HCT116 (cell line): ENCODE measurements at regions not wholly inside any gene's neighbourhood (a gene's known extent, or its start where the extent isn't known, plus 50 kb on each side); places are given as distances from the start of the nearest gene placed in this dataset.

ENCODE experiments used
- ELF1 ChIP-seq: IDR thresholded peaks from 2 replicates; pipeline ENCODE4 v1.6.1; 2012; ENCODE audit warnings: low read depth, borderline replicate concordance
- EZH2 ChIP-seq: fragments of 200-600 bp; sonication (generic); IDR thresholded peaks from 2 replicates; pipeline ENCODE4 v1.6.1; 2017; ENCODE audit warnings: antibody characterized with exemption, mixed run types
- EZH2phosphoT487 ChIP-seq: fragments of 200-600 bp; IDR thresholded peaks from 2 replicates; pipeline ENCODE4 v1.6.1; 2018; ENCODE audit warnings: antibody characterized with exemption, borderline replicate concordance
- POLR2A ChIP-seq: IDR thresholded peaks from 2 replicates; pipeline ENCODE4 v1.7.0; 2011; ENCODE audit warnings: borderline replicate concordance; ENCODE audit not compliant: insufficient read depth, insufficient read length; ENCODE audit errors: extremely low read depth
- POLR2AphosphoS5 ChIP-seq: IDR thresholded peaks from 2 replicates; pipeline ENCODE4 v1.6.1; 2011; ENCODE audit warnings: mild to moderate bottlenecking, low read depth, low read length, moderate library complexity
- SP1 ChIP-seq: IDR thresholded peaks from 2 replicates; pipeline ENCODE4 v1.6.1; 2012; ENCODE audit warnings: low read depth
- ZNF274 ChIP-seq: fragments of 200-500 bp; sonication (Bioruptor generic); IDR thresholded peaks from 2 replicates; pipeline ENCODE4 v1.6.1; 2014; ENCODE audit warnings: mild to moderate bottlenecking, low read depth, low read length, inconsistent platforms
- TF ChIP-seq, protein P1 (sequence below), 3 experiments: fragments of 200-600 bp in 1 of 3; sonication (generic) in 1 of 3; IDR thresholded peaks in 2 of 3; conservative IDR thresholded peaks in 1 of 3; 2 replicates each; pipeline ENCODE4 v1.5.1; 2012 to 2017; ENCODE audit warnings: low read depth in 2 of 3, low read length in 2 of 3, antibody characterized with exemption in 1 of 3, borderline replicate concordance in 1 of 3, control low read depth in 1 of 3, mild to moderate bottlenecking in 1 of 3, mixed read lengths in 1 of 3, mixed run types in 1 of 3, moderate library complexity in 1 of 3; ENCODE audit not compliant: insufficient read depth in 1 of 3
- TF ChIP-seq, protein P2 (sequence below): IDR thresholded peaks from 2 replicates; pipeline ENCODE4 v1.6.1; 2012
- TF ChIP-seq, protein P3 (sequence below): IDR thresholded peaks from 2 replicates; pipeline ENCODE4 v1.6.1; 2012; ENCODE audit warnings: low read depth

DNA sequence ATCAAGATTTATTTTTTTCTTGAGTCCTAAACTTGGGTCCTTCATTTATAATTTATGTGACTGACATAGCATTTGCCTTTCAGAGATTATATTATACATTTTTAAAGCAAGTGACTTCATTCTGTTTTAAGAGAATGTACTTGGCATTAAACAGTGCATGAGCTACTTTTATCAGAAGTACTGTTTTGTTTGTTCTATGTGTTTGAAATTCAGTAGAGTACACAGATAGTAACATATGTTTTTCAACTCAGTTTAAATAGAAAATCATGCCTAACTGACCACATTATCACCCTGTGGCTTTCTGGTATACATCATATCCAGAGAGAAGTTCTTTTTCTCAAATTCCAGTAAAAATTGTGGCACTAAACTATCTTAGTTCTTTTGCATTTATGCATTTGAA is 335.3 kb upstream of the CDH18 start:
- TF ChIP-seq POLR2A (no peak), ELF1 (no peak), ZNF274 (no peak), SP1 (no peak), EZH2phosphoT487 (no peak), POLR2AphosphoS5 (no peak), EZH2 (no peak)
- TF ChIP-seq, protein P1, sequence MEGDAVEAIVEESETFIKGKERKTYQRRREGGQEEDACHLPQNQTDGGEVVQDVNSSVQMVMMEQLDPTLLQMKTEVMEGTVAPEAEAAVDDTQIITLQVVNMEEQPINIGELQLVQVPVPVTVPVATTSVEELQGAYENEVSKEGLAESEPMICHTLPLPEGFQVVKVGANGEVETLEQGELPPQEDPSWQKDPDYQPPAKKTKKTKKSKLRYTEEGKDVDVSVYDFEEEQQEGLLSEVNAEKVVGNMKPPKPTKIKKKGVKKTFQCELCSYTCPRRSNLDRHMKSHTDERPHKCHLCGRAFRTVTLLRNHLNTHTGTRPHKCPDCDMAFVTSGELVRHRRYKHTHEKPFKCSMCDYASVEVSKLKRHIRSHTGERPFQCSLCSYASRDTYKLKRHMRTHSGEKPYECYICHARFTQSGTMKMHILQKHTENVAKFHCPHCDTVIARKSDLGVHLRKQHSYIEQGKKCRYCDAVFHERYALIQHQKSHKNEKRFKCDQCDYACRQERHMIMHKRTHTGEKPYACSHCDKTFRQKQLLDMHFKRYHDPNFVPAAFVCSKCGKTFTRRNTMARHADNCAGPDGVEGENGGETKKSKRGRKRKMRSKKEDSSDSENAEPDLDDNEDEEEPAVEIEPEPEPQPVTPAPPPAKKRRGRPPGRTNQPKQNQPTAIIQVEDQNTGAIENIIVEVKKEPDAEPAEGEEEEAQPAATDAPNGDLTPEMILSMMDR (IDR thresholded peaks at IDR 0.05 in 2 of 3, conservative IDR thresholded peaks at IDR 0.05 in 1 of 3; ENCODE audit: borderline replicate concordance in 1 of 3, insufficient read depth in 1 of 3, low read depth in 2 of 3, low read length in 2 of 3) = no peak
- TF ChIP-seq, protein P2, sequence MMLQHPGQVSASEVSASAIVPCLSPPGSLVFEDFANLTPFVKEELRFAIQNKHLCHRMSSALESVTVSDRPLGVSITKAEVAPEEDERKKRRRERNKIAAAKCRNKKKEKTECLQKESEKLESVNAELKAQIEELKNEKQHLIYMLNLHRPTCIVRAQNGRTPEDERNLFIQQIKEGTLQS = no peak
- TF ChIP-seq, protein P3, sequence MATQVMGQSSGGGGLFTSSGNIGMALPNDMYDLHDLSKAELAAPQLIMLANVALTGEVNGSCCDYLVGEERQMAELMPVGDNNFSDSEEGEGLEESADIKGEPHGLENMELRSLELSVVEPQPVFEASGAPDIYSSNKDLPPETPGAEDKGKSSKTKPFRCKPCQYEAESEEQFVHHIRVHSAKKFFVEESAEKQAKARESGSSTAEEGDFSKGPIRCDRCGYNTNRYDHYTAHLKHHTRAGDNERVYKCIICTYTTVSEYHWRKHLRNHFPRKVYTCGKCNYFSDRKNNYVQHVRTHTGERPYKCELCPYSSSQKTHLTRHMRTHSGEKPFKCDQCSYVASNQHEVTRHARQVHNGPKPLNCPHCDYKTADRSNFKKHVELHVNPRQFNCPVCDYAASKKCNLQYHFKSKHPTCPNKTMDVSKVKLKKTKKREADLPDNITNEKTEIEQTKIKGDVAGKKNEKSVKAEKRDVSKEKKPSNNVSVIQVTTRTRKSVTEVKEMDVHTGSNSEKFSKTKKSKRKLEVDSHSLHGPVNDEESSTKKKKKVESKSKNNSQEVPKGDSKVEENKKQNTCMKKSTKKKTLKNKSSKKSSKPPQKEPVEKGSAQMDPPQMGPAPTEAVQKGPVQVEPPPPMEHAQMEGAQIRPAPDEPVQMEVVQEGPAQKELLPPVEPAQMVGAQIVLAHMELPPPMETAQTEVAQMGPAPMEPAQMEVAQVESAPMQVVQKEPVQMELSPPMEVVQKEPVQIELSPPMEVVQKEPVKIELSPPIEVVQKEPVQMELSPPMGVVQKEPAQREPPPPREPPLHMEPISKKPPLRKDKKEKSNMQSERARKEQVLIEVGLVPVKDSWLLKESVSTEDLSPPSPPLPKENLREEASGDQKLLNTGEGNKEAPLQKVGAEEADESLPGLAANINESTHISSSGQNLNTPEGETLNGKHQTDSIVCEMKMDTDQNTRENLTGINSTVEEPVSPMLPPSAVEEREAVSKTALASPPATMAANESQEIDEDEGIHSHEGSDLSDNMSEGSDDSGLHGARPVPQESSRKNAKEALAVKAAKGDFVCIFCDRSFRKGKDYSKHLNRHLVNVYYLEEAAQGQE = no peak
